Body of pancreas (tissue), 4 donors: ENCODE measurements at regions not wholly inside any gene's neighbourhood (a gene's known extent, or its start where the extent isn't known, plus 50 kb on each side); places are given as distances from the start of the nearest gene placed in this dataset.

Source experiments
- ATAC-seq: fragments of 150-250 bp; one replicate; pipeline ENCODE4 v1.9.1; 2016
- DNase-seq, 4 donors: peaks; one replicate each; pipeline ENCODE4 v3.0.0-alpha.2; 2019
- H3K27ac ChIP-seq, 4 donors: fragments of 200-600 bp; sonication (generic); 1 replicate in 3 of 4; 2 replicates in 1 of 4; pipeline versions ENCODE4 v1.5.1 to v1.6.1; 2016 to 2019; ENCODE audit warnings: mild to moderate bottlenecking in 1 of 4, mixed read lengths in 1 of 4, moderate library complexity in 1 of 4
- H3K27me3 ChIP-seq, 2 donors: fragments of 200-600 bp; sonication (generic); one replicate each; pipeline ENCODE4 v1.6.0; 2016; ENCODE audit warnings: mild to moderate bottlenecking in 1 of 2
- H3K36me3 ChIP-seq, 2 donors: fragments of 200-600 bp; sonication (generic); replicated peaks in 1 of 2; 2 replicates each; pipeline ENCODE4 v1.5.1; 2016; ENCODE audit warnings: low read depth in 2 of 2; ENCODE audit not compliant: insufficient read depth in 1 of 2
- H3K4me1 ChIP-seq: fragments of 200-600 bp; sonication (generic); one replicate; pipeline ENCODE4 v1.6.0; 2016
- H3K4me3 ChIP-seq, 2 donors: fragments of 200-600 bp; sonication (generic); 1 replicate in 1 of 2; 2 replicates in 1 of 2; pipeline ENCODE4 v1.5.1; 2016 to 2019
- H3K9me3 ChIP-seq, 3 donors: fragments of 200-600 bp; sonication (generic); 1 replicate in 2 of 3; 2 replicates in 1 of 3; pipeline ENCODE4 v1.5.1; 2016
- POLR2A ChIP-seq, 3 donors: fragments of 450-650 bp; IDR thresholded peaks; one replicate each; pipeline ENCODE4 v1.6.1; 2016; ENCODE audit warnings: antibody characterized with exemption in 3 of 3, mild to moderate bottlenecking in 2 of 3
- WGBS, 2 donors: methylation state at CpG; one replicate each; pipeline ENCODE4 v1.1.5; 2017; 5-methylcytosine and 5-hydroxymethylcytosine counted together
- intact Hi-C: fragments of 100-400 bp; cut with DNase I; formaldehyde crosslinking; loops from one replicate; pipeline ENCODE4 v1.15.1; 2023
- TF ChIP-seq, protein P1 (sequence below), 7 experiments: fragments of 450-650 bp in 4 of 7; fragments of 200-600 bp in 3 of 7; sonication (generic) in 3 of 7; IDR thresholded peaks; one replicate each; pipeline ENCODE4 v1.5.1; 2016 to 2019; ENCODE audit warnings: antibody characterized with exemption in 7 of 7

DNA sequence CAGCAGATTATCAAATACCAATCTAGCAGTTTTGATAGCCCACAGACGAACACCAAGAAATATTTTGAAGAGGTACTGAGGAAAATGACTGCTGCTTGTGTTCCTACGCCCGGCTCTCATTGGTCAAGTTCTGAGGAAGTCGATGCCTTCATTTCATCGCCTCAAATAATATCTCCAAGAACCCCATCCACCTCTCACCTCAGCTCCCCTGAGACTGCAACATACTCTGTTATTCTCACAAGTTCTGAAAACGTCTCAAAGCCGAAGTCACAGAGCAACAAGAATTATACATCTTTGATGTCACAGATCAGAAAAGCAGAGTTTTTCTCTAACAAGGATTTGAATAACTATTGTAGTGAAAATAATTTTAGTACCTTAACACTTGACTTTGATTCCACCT, 55.5 kb upstream of the BCAT1 start:
- DNase-seq = no peak
- Histone ChIP-seq H3K4me3 (no peak overlapping the region), H3K9me3 (no peaks in the 10 kb centered on the region), H3K4me1 (no peaks in the 10 kb centered on the region), H3K27ac (no peak overlapping the region), H3K36me3 (no peaks in the 10 kb centered on the region), H3K27me3 (no peaks in the 10 kb centered on the region)
- TF ChIP-seq, protein P1, sequence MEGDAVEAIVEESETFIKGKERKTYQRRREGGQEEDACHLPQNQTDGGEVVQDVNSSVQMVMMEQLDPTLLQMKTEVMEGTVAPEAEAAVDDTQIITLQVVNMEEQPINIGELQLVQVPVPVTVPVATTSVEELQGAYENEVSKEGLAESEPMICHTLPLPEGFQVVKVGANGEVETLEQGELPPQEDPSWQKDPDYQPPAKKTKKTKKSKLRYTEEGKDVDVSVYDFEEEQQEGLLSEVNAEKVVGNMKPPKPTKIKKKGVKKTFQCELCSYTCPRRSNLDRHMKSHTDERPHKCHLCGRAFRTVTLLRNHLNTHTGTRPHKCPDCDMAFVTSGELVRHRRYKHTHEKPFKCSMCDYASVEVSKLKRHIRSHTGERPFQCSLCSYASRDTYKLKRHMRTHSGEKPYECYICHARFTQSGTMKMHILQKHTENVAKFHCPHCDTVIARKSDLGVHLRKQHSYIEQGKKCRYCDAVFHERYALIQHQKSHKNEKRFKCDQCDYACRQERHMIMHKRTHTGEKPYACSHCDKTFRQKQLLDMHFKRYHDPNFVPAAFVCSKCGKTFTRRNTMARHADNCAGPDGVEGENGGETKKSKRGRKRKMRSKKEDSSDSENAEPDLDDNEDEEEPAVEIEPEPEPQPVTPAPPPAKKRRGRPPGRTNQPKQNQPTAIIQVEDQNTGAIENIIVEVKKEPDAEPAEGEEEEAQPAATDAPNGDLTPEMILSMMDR (IDR thresholded peaks at IDR 0.05) = no peak
- TF ChIP-seq POLR2A (IDR thresholded peaks at IDR 0.05) = no peak
- ATAC-seq = no peak
- WGBS, 2 donors = 84 to 92% methylated on average over 7 of the region's 7 CpGs
- intact Hi-C loops = no loop called here

DNA sequence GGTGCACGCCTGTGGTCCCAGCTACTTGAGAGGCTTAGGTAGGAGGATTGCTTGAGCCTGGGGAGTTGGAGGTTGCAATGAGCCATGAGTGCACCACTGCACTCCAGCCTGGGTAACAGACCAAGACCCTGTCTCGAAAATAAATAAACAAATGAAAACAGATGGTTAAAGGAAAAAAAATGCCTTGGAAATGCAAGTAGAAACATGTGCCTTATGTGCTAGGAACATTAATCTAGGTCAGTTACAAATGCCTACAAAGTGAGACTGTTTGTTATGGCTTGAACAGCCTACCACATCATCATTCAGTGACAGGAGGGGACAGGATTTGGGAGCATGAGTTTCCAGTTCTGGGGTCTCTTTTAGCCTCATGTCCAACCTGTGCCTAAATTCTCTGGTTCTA, 52.4 kb upstream of the BCAT1 start:
- TF ChIP-seq POLR2A (IDR thresholded peaks at IDR 0.05) = no peak
- TF ChIP-seq, protein P1 (IDR thresholded peaks at IDR 0.05) = no peak
- ATAC-seq (no peak), DNase-seq (no peak)
- no peak overlapping the region for H3K27ac ChIP-seq
- intact Hi-C loops = no loop called here
- no peaks in the 10 kb centered on the region for H3K9me3 ChIP-seq
- H3K4me1 ChIP-seq = peaks cover 4% of the 10 kb centered on the region
- WGBS, 2 donors = 74 to 79% methylated on average over 2 of the region's 2 CpGs
- H3K36me3 ChIP-seq = no peaks in the 10 kb centered on the region
- H3K4me3 ChIP-seq = no peak overlapping the region
- no peaks in the 10 kb centered on the region for H3K27me3 ChIP-seq
